NAMALWA (cell line): ENCODE measurements at regions not wholly inside any gene's neighbourhood (a gene's known extent, or its start where the extent isn't known, plus 50 kb on each side); places are given as distances from the start of the nearest gene placed in this dataset.

Source experiments
- DNase-seq: peaks from one replicate; pipeline ENCODE4 v3.0.0-alpha.2; 2015; ENCODE audit warnings: low spot score

DNA sequence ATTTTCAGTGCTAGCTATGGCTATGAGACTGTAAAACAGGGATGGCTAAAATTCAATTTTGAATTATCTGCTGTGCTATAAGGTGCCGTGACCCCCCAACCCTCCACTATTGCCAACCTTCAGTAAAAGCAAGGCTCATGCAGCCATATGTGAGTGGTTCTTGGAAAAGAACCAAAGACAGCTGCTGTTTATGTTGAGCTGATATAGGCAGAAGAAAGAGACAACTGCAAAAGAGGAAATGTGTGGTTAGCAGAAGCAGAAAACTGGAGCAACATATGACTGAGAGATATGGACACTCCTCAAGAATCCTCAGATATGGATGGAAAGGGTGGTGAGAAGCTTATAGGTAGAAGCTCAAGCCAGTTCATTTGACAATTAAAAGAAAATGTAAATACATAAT, 200.3 kb downstream of the TLE1 start:
- DNase-seq: no peak

DNA sequence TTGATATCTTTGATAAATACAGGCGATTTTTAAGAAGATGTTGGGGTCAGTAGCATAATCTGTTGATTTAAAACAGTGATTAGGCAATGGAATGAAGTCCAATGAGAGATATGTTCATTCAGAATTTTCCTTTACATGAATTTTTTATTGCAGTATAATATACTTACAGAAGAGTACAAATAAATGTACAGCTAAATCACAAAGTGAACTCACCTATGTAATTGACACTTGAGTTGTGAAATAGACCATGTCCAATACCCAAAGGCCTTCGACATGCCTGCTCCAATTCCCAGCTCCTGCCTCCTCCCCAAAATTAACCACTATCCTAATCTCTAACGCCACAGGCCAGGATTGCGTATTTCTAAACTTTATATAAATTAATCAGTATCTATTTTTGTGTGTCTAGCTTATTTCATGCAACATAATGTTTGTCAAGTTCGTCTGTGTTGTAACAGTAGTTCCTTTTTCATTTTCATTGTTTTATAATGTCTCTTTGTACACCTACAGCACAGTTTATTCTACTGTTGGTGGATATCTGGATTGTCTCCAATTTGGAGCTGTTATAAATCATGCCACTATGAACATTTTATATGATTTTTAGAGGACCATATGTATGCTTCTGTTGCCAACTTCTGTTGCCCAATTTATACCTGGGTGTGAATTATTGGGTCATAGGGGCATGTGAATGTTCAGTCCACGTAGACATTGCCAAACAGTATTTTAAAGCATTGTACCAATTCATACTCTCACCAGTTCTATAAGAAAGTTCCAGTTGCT, 208.3 kb downstream of the TLE1 start:
- DNase-seq: no peak

DNA sequence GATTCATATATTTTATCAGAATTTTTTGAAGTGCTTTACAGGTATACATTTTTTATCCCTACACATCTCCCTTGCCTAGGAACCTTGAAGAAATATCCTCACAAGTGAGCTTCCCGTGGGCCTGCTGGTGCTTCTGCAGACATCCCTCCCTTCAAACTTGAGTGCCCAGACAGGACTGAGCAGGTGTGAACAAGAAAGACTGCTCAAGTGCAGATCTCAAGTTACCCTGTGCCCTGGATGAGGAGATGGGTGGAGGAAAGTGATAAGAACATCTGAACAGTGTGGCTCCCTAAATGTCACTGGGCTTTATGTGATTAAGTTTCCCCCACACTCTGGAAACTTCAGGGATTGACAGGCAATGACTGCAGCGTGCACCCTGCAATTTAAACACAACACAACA, 209.8 kb downstream of the TLE1 start:
- no peak for DNase-seq

DNA sequence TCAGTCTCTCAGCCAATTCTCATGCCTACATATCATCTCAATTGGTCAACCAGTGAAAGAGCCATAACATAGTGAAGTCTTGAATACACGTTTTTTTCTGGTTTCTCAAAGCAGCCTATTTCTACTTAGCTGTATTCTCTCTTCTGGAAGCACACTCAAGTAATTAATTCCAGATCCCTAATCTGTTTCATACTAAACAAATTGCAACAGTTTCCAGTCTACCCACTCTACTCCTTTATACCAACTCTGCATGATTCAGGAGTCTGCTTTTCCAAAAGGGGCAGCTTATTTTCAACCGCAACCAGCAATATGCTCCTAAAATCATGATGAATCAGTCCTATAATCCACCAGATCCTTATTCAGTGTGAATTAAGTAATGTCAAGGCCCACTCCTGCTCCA, 211.7 kb downstream of the TLE1 start:
- no peak for DNase-seq

DNA sequence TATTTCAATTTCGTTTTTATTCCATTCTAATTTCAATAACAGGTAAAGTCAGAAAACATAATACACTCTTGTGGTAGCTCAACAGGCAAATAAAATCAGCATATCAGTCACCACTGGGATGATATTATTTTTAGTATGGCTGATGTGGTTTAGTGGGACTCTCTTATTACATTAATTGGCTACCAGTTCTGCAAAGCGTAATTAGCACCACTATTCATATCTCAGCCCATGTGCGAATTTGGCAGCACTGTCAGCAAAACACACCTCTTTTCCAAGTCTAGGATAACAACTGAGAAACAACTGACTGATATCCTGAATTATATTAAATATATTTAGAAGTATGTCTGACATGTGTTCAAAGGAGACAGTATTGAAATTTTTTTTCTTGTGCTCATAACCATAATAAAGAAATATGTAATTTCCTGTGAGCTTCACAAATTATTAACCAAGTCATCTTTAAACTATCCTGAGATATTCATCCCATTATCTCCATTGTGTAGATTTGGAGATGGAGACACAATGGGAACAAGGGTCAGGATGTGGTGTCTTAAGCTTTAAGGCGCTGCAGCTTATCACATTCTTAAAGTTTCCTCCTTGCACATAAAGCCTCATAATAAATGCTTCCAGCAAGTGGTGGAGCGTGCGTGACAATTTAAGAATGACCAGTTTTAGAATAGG, 212.4 kb downstream of the TLE1 start:
- DNase-seq: no peak

DNA sequence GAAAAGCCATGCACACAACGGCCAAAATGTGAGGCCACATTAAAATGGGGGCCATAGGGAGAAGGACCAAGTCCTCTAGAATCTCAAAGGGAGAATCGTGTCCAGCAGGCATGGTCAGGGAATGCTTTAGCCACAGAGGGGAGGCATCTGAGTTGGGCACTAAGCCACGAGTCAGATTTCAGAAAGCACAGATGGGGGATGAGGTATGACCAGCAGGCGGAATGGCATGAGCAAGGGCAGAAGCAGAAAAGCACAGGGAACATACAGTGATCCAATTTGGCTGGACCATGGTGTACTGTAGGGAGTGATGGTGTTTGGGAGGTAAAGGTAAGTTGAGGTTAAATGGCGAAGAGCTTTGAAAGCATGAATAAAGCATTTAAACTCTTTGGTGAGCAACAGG, 214.6 kb downstream of the TLE1 start:
- DNase-seq: no peak

DNA sequence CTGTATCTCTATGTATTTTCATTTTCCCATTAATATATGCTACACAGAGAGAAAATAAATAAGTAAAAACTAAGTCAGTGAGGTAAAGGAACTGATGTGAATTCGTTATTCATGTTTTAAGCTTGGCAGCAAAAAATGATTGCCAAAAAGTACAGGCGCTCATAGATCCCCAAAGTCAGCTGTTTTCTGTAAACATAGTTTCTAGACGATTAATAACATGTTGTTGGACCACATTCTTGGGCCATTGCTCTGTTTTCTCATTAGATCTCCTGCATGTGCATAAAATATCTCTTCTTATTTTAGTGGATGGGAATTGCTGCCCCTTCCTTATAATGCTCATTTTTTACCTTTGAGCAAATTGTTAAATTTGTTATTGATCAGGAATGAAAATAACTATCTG, 215.2 kb downstream of the TLE1 start:
- DNase-seq: no peak

DNA sequence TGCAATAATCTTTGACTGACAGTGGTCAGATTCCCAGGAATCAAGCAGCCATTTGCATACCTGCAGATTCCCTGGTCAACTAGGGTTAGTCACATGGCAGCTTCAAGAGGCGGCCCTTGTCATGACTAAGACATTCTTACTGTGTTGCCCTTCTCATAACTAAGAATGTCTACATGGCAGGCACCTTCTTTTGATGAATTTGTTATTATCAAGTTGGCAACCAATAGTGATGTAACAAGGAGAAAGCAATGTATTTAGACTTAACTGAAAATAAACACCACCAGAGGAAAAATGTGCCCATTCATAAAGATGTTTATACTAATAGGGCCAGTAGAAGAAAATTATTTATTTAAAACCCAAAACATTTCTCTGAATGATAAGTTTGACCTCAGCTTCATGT, 215.6 kb downstream of the TLE1 start:
- DNase-seq: no peak

DNA sequence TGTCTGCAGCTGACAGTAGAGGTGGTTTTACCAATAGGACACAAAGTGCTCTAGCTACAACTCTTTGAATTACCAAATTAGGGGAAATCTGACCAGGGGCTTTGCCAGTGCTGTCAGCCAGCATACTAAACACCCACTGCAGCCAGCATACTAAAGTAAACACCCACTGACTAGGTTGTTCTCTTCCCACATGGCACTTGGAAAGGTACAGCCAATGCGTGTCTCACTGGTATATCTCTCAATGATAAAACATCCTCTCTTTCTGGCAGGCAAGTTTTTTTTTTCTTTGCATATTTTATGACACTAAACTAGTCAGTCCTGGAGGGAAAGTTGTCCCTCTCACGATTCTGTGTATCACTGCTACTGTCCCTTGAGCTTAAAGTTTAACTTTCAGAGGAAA, 216.1 kb downstream of the TLE1 start:
- no peak for DNase-seq

DNA sequence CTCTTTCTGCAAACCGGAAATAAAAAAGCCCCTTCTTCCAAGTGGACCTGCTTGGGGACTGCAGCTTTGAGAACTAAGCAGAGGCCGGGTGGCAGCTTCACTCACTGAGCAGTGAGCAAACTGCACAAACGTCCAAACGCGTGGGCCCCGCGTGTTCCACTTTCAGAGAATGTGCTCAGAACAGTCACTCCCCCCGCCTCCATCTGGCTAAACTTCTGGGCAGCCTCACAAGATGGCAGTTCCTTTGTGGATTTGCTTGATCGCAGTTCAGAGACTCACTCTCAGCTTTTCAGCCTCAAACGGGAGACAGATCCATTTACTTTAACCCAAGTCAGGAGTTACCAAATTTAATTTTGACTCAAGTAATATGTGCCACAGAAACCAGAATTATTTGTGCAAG, 216.6 kb downstream of the TLE1 start:
- DNase-seq: no peak

DNA sequence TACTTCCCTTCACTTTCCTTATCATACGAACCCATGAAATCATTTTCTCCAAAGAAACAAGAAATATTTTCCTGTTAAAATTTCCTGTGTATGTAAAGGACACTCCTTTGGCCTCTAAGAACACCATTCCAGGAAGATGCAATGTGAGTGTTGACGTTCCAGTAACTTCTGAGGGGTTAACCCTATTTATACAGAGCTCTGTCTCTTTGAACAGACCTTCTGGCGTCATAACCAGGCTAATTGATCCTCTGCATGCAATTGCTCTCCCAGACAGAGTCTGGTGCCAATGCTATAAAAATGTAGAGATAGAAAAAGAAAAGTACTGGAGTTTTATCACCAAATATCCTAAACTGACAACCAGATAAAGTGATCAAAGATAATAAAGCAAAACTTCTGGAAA, 218.5 kb downstream of the TLE1 start:
- no peak for DNase-seq

DNA sequence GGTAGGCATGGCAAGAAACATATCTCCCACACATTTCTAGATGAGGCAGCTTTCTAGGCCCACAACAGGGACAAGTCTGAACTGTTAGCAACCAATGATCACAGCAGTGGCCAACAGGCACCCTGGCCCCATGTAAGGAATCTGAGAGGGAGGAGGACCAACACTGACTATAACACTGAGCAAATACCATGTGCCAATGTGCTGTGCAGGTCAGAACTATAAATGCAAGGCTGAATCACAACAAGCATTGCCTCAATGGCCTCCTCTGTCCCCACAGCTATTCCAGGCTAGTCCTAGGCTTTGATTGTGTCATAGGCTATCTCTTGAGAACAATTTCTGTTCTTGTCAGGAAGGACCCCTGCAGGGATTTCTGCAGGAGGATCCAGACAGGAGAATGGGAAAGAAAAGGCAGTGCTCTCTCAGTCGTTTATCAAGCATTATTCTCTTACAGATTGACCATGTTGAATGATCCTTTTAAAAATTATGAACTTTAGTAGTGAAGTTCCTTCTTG, 221.2 kb downstream of the TLE1 start:
- DNase-seq: no peak

DNA sequence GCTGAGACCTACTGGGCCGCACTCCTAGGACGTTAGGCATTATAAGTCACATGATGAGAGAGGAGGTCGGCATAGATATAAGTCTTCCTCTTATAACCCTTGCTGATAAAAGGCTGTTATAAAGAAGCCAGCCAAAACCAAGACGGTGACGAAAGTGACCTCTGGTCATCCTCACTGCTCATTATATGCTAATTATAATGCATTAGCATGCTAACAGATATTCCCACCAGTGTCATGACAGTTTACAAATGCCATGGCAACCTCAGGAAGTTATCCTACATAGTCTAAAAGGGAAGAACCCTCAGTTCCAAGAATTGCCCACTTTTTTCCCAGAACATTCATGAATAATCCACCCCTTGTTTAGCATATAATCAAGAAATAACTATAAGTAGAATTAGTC, 222.4 kb downstream of the TLE1 start:
- DNase-seq: no peak

DNA sequence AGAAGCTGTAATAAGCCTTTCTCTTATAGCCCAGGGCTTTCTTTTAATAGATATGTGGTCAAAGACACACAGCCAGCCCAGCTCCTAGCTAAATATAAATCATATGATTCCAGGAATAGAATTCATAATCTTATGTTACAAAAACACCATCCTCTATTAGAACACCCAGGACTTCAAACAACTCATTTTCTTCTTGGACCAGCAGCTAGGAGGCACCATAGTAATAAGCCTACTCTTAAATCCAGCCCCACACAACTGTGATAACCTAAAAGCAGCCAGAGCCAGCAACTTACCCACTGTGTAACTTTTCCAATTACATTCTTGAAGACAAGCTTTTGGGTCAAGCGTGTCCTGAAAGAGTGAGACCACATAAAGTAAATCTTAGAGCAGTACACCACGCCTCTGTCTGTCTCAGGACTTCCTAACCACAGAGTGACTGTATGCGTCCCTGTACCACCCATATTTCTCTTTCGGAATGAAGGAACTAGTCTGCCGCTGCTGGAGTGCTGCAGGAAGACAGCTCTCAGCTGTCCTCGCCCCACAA, 223.8 kb downstream of the TLE1 start:
- DNase-seq: no peak

DNA sequence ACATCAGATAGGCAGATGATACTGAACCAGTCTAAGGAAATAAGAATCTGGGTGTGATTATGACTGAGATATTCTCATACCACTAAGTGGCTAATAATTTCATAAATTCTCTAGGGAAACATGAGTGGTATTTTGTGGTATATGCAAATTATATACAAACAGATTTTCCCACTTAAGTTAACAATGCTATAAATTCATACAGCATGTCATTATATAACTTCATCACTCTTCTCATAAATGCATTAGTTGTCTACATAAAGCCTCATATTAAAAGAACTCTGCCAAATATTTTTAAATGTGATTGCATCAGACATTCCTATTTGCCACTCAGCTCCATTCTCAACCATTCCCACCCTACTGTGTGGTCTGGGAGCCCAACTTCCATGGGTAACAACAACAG, 226.5 kb downstream of the TLE1 start:
- no peak for DNase-seq

DNA sequence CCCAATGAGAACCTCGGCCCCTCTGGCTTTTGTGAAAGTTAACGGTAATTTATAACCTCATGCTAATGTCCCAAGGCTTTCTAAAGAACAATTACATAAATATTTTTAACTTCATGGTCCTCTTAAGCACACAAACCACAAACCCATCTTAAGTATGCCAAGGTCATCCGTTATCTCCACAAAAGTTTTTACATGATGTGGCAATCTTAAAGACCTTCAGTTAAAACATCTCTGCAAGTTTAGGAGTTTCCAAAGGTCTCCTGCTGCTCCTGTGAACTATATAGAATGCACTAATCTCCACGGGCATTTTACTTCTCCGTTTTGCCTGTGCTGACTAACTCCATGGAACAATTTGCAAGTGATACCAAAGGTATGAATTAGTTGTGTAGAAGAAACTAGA, 228.2 kb downstream of the TLE1 start:
- no peak for DNase-seq

DNA sequence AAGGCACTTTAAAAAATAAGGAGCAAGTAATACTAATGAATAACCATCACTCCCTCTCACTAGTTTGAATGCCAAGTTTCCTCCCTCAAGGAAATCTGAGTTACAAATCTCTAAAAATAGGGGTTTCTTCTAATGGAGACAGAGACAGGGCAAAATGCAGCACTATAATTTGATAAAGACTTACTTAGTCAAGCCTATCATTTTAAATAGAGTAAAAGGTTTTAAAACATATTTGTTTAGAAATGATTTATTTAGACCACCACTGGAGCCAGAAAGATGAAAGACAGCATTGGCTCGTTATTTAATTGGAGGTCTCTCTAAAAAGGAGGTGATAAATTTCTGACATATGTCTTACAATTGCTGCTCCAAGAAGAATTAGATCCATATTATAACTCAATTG, 228.7 kb downstream of the TLE1 start:
- no peak for DNase-seq

DNA sequence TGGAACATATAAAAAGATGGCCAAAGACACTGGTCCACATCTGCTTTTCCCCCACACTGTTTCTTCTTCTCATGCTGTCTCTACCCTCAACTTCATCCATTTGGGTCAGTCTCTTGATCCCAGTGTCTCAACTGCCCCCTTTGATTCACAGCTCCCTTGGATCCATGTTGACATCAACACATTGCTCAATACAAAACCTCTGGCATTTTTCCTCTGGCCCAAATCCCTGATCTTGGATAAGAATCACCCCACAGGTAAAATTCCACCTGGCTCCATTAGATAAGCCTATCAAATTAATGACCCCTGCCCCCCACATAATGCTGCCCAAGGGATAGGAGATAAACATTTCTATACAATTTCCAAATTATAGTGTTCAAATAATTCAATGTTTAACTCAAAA, 229.8 kb downstream of the TLE1 start:
- no peak for DNase-seq

DNA sequence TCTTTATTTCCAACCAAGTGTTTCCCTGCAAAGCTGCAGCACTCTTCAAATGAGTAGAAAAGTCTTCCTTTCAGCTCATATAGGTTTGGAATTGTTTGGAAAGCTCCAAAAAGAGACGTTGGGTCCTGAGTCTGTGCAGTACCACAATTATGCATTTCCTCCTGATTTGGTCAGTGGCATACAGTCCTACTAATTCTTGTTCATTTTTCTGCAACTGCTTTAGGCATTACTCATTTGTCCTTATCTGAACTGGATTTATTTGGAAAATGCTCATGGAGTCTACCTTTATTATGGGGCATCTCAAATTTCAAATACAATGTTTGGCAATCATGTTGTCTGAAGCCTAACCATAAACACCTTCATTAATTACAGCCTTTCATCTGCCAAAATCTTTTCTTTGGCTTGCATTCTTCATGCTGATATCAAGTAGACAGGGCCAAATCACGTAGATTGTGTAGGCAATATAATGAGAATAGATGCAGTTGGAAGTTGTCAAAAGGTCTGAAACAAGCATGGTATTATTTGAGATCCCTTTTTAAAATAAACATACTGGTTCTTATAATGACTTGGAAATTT, 232.8 kb downstream of the TLE1 start:
- DNase-seq: no peak

DNA sequence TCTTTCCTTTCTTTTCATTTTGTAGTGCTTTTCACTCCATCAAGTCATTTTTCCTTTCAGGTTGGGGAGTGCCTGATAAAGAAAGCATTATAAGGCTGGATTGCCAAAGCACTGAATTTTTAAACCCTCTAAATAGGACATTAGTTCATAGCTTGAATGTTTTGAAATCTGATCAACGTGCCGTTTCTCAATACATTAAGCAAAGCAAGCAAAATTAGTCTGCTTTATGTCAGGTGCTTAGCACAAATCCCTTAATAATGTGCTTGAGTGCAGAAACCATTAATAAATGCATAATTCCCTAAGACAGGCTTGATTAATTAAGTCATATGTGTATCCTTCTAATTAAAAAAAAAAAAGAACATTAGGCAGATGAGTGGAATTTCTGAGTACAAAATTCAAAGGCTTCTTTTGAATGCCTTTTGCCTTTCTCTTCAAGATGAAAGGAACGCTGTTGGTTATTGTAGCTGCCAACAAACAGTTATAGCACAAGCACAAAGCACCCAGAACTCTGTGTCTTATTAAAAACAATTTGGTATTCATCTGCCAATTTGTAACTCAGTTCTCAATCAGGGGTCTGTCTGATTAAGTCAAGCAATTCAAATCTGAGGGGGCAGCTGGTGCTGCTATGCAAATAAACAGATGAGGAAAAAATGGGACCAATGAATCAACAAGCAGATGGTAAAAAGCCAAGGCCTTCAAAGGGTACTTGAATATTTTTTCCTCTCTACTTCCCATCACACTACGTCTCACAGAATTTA, 233.7 kb downstream of the TLE1 start:
- no peak for DNase-seq

DNA sequence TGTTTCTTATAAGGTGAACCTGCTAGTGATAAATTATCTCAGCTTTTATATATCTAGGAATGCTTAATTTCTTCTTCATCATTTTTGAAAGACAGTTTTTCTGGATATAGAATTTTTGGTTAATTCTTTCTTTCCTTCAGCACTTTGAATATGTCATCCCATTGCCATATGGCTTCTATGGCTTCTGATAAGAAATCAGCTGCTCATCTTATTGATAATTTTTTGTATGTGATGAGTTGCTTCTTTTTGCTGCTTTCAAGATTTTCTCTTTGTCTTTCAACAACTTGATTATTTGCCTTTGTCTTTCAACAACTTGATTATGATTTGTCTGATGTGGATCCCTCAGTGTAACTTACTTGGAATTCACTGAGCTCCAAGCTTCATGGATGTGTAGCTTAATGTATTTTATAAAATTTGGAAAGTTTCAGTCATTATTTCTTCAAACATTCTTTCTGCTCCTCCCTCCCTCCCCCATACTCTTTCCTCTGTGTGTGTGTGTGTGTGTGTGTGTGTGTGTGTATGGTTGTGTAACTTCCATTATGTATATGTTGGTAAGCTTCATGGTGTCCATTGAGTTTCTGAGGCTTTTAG, 243.9 kb downstream of the TLE1 start:
- DNase-seq: no peak

DNA sequence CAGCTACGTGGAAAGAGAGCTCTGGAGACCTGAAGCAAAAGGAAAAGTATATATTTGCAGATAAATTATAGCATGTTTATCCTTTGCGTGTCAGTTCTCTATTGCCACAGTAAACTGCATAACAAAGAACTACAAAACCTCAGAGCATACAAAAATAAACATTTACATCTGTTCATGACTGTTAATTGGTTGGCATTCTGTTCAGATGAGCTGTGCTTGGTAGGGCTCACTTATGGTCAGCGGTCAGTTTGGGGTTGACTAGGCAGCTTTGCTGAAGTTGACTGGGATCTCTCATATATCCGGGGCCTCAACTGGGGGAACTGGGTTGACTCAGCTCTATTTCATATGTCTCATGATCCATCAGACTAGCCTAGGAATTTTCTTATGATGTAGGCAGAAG, 257.7 kb downstream of the TLE1 start:
- no peak for DNase-seq
